GM23338 (cell line): ENCODE measurements at regions not wholly inside any gene's neighbourhood (a gene's known extent, or its start where the extent isn't known, plus 50 kb on each side); places are given as distances from the start of the nearest gene placed in this dataset.

ENCODE experiments used
- CREB1 ChIP-seq: fragments of 250-450 bp; sonication (Bioruptor Pico); IDR thresholded peaks from 2 replicates; pipeline ENCODE4 v1.5.0; 2020; ENCODE audit warnings: low read depth, mild to moderate bottlenecking, moderate library complexity
- CTCF ChIP-seq, 2 experiments: fragments of 200-600 bp in 1 of 2; sonication (generic) in 1 of 2; conservative IDR thresholded peaks; 2 replicates each; pipeline versions ENCODE4 v1.5.1 to v1.6.1; 2016 to 2017; ENCODE audit warnings: antibody characterized with exemption in 2 of 2, low read depth in 2 of 2, mild to moderate bottlenecking in 2 of 2, moderate library complexity in 1 of 2
- EZH2 ChIP-seq: fragments of 200-600 bp; sonication (generic); IDR thresholded peaks from one replicate; pipeline ENCODE4 v1.8.0; 2017; ENCODE audit warnings: antibody characterized with exemption, mild to moderate bottlenecking, low read depth; ENCODE audit not compliant: unreplicated experiment
- EZH2phosphoT487 ChIP-seq: fragments of 200-600 bp; sonication (generic); IDR thresholded peaks from one replicate; pipeline ENCODE4 v1.8.1; 2018; ENCODE audit warnings: antibody characterized with exemption; ENCODE audit not compliant: unreplicated experiment
- JUNB ChIP-seq: IDR thresholded peaks from one replicate; pipeline ENCODE4 v1.6.1; 2016; ENCODE audit warnings: antibody characterized with exemption; ENCODE audit not compliant: unreplicated experiment
- POLR2AphosphoS5 ChIP-seq: IDR thresholded peaks from 2 replicates; pipeline ENCODE4 v1.6.1; 2016; ENCODE audit warnings: antibody characterized with exemption, low read depth
- ZNF114 ChIP-seq: fragments of 250-450 bp; sonication (Bioruptor Pico); IDR thresholded peaks from 2 replicates; pipeline ENCODE4 v1.5.0; 2020; ENCODE audit warnings: mild to moderate bottlenecking, moderate library complexity

- TF ChIP-seq EZH2 (no peak), EZH2phosphoT487 (no peak), CTCF (conservative IDR thresholded peaks at IDR 0.05; ENCODE audit: low read depth in 2 of 2) (no peak), JUNB (no peak), ZNF114 (no peak), CREB1 (CRISPR knock-in tag) (no peak), POLR2AphosphoS5 (no peak)
These were observed 2022.2 kb downstream of the MAT2B start for GRCh38 chr5:165527577-165527976.
